HG03159 (cell line): ENCODE measurements at regions not wholly inside any gene's neighbourhood (a gene's known extent, or its start where the extent isn't known, plus 50 kb on each side); places are given as distances from the start of the nearest gene placed in this dataset.

Source experiments
- ATAC-seq: cut with Tn5 transposase; IDR thresholded peaks from one replicate; pipeline ENCODE4 v1.9.1; 2021; ENCODE audit warnings: mild to moderate bottlenecking, moderate library complexity; ENCODE audit not compliant: unreplicated experiment

GRCh38 chr4:35965300-35965699 is 279.0 kb downstream of the ARAP2 start:
- peak; percentile 58 for ATAC-seq

- ATAC-seq: peak; percentile 56
Measured at GRCh38 chr4:35966566-35966965, 277.7 kb downstream of the ARAP2 start.

- ATAC-seq: peak; percentile 46
Measured at GRCh38 chr4:35970366-35970960, 273.9 kb downstream of the ARAP2 start.

- no peak for ATAC-seq
Measured at GRCh38 chr4:35972814-35973213, 271.5 kb downstream of the ARAP2 start.

GRCh38 chr4:35975617-35976355 is 268.5 kb downstream of the ARAP2 start:
- ATAC-seq: peak; percentile 71

GRCh38 chr4:35978551-35978950 is 265.8 kb downstream of the ARAP2 start:
- ATAC-seq: no peak

GRCh38 chr4:35982318-35982717 is 262.0 kb downstream of the ARAP2 start:
- ATAC-seq: no peak

GRCh38 chr4:35986537-35986936 is 257.8 kb downstream of the ARAP2 start:
- ATAC-seq: no peak

GRCh38 chr4:35993606-35994005 is 250.7 kb downstream of the ARAP2 start:
- ATAC-seq: no peak

- no peak for ATAC-seq
Measured at GRCh38 chr4:36000941-36001557, 243.3 kb downstream of the ARAP2 start.

GRCh38 chr4:36003051-36003450 is 241.3 kb downstream of the ARAP2 start:
- no peak for ATAC-seq

- ATAC-seq: no peak
Measured at GRCh38 chr4:36004204-36004851, 240.0 kb downstream of the ARAP2 start.

- ATAC-seq: no peak
Measured at GRCh38 chr4:36006226-36006625, 238.1 kb downstream of the ARAP2 start.

- ATAC-seq: no peak
Measured at GRCh38 chr4:36010397-36010929, 233.9 kb downstream of the ARAP2 start.

- ATAC-seq: no peak
Measured at GRCh38 chr4:36011381-36011780, 232.9 kb downstream of the ARAP2 start.

GRCh38 chr4:36012503-36012902 is 231.8 kb downstream of the ARAP2 start:
- ATAC-seq: no peak

GRCh38 chr4:36013206-36013605 is 231.1 kb downstream of the ARAP2 start:
- ATAC-seq: no peak
